Activated CD4-positive, alpha-beta memory T cell treated with anti-CD3 and anti-CD28 coated beads, Interleukin-2, amount 10 ng/mL, durations not matched to agents 7 days and 5 days (primary cell): ENCODE measurements at regions not wholly inside any gene's neighbourhood (a gene's known extent, or its start where the extent isn't known, plus 50 kb on each side); places are given as distances from the start of the nearest gene placed in this dataset.

Experiments used
- CTCF ChIA-PET: fragments of 350-600 bp; sonication (Branson Sonifier 250); formaldehyde crosslinking; loops from one replicate; lab custom pipeline; 2021; ENCODE audit warnings: antibody characterized with exemption, inconsistent platforms; lab: Charles Lee
- POLR2A ChIA-PET: fragments of 350-600 bp; sonication (Branson Sonifier 250); formaldehyde crosslinking; loops from one replicate; lab custom pipeline; 2021; ENCODE audit warnings: antibody characterized with exemption; lab: Charles Lee
- DNase-seq: peaks from one replicate; pipeline ENCODE4 v3.0.0-alpha.2; 2020
- H3K27ac Mint-ChIP-seq: one replicate; pipeline ENCODE4 v1.8.0; 2021; ENCODE audit warnings: mild to moderate bottlenecking, mixed read lengths
- H3K27me3 Mint-ChIP-seq: one replicate; pipeline ENCODE4 v1.8.0; 2021; ENCODE audit warnings: mixed read lengths
- H3K36me3 Mint-ChIP-seq: one replicate; pipeline ENCODE4 v1.8.0; 2021; ENCODE audit warnings: low read depth, mixed read lengths
- H3K4me1 Mint-ChIP-seq: one replicate; pipeline ENCODE4 v1.8.0; 2021; ENCODE audit warnings: mixed read lengths
- H3K4me3 Mint-ChIP-seq: one replicate; pipeline ENCODE4 v1.8.0; 2021; ENCODE audit warnings: mild to moderate bottlenecking, mixed read lengths
- H3K9me3 Mint-ChIP-seq: one replicate; pipeline ENCODE4 v1.8.0; 2021; ENCODE audit warnings: mixed read lengths

DNA sequence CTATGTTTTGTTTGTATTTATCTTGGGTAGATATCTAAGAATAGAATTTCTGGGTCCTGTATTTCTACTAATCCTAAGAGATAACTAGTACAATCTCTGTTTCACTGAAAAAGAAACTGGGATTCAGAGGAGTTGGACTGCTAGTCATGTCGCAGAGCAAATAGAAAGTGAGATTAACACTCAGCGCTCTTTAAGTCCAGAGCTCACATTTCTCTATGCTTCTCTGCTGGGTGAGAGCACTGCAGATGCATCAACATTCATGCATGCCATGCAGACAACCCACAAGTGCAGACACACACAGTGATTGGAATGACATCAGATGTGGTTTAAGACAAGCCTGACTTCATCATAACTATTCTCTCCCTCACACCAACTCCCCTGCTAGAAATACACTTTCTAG, 563.8 kb downstream of the TDRD15 start:
- Mint-ChIP-seq H3K27ac (no peak overlapping the region), H3K27me3 (no peaks in the 10 kb centered on the region), H3K4me3 (no peak overlapping the region), H3K4me1 (no peaks in the 10 kb centered on the region), H3K9me3 (peaks cover 2% of the 10 kb centered on the region), H3K36me3 (no peaks in the 10 kb centered on the region)
- ChIA-PET POLR2A (no interaction called here), CTCF (no interaction called here)
- DNase-seq: no peak

GRCh38 chr2:21690005-21690404, 566.2 kb downstream of the TDRD15 start:
- Mint-ChIP-seq H3K9me3 (no peaks in the 10 kb centered on the region), H3K27me3 (no peaks in the 10 kb centered on the region), H3K27ac (no peak overlapping the region), H3K36me3 (no peaks in the 10 kb centered on the region), H3K4me3 (no peak overlapping the region), H3K4me1 (no peaks in the 10 kb centered on the region)
- CTCF ChIA-PET: no interaction called here
- no peak for DNase-seq
- POLR2A ChIA-PET: no interaction called here

GRCh38 chr2:21693081-21693480, 569.3 kb downstream of the TDRD15 start:
- H3K27ac Mint-ChIP-seq: no peak overlapping the region
- ChIA-PET CTCF (no interaction called here), POLR2A (no interaction called here)
- no peak overlapping the region for H3K4me3 Mint-ChIP-seq
- peaks cover 2% of the 10 kb centered on the region for H3K9me3 Mint-ChIP-seq
- H3K4me1 Mint-ChIP-seq: no peaks in the 10 kb centered on the region
- H3K27me3 Mint-ChIP-seq: no peaks in the 10 kb centered on the region
- no peaks in the 10 kb centered on the region for H3K36me3 Mint-ChIP-seq
- DNase-seq: no peak

DNA sequence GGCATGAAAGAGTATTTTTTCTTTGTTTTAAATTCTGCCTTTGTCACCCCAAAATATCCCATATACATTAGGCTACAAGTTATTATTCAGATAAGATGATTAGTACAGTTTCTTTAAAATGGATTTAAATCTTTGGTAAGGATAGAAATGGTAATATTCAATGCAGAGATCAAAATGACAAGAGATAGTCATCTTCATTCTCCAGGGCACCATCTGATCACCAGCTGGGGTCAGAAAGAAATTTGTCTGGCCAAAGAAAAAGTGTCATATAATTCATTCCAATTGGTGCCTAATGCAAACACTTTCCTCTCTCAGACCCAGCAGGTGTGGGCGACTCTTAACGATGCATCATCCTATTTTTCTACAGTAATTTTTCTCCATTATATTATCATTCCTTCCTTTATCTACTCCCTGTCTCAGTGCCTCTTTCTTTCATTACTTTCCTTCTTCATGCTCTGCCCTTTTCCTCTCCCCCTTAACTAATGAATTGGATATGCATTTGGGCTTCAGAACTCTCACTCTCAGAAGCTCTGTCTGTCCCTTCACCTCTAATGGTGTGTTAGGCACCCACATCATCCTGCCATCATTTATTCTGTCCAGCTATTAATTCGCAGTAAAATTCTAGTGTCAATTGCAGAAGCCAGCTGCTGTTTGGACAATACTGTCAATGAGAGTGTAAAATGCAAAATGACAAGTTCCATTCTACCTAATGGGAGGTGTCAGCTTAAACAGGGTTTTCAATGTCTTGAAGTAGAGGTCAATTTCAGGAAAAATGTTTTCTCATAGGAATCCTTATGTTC, 570.5 kb downstream of the TDRD15 start:
- Mint-ChIP-seq H3K36me3 (no peaks in the 10 kb centered on the region), H3K27me3 (no peaks in the 10 kb centered on the region), H3K27ac (no peak overlapping the region), H3K9me3 (peaks cover 2% of the 10 kb centered on the region), H3K4me3 (no peak overlapping the region), H3K4me1 (no peaks in the 10 kb centered on the region)
- ChIA-PET POLR2A (no interaction called here), CTCF (no interaction called here)
- no peak for DNase-seq

DNA sequence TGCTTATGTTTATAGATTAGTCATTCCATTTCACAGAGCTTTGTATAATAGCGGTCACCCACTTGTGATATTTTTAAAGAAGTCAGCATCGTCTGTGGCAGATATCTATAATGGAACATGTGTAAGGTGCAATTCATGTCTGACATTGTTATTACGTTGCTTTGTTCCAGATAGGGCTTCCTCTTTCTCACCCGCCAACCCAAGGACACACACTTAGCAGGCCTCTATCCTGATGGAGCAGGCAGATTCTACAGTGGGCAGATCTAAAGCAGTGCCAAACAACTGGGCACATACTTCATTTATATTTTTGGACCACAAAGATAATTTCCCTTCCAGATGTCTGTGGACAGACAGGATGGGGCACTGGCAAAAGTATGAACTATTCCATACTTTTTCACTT, 573.1 kb downstream of the TDRD15 start:
- H3K4me1 Mint-ChIP-seq: no peaks in the 10 kb centered on the region

DNA sequence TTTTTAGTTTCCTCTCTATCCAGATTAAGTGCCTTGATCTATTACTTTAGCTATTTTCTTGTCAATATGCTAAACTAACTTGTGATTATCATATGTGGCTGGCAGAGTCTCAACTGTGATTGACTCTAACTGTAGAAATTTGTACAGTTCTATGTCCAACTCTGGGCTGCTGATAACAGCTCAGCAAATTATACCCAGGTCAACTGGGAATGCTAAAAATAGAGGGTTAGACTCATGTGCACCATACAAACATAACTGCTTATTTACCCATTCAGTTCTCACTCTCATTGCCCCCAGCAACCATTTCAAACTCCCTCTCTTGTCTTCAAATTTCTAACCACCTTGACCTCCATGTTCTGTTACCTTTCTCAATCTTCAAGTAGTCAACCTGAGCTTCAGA, 576.9 kb downstream of the TDRD15 start:
- Mint-ChIP-seq H3K36me3 (no peaks in the 10 kb centered on the region), H3K9me3 (peaks cover 2% of the 10 kb centered on the region), H3K4me3 (no peak overlapping the region), H3K27me3 (no peaks in the 10 kb centered on the region), H3K4me1 (no peaks in the 10 kb centered on the region), H3K27ac (no peak overlapping the region)
- ChIA-PET CTCF (no interaction called here), POLR2A (no interaction called here)
- DNase-seq: no peak

More for the DNA sequence above, 573.1 kb downstream of the TDRD15 start:
- Mint-ChIP-seq H3K9me3 (peaks cover 2% of the 10 kb centered on the region), H3K27me3 (no peaks in the 10 kb centered on the region), H3K27ac (no peak overlapping the region), H3K36me3 (no peaks in the 10 kb centered on the region), H3K4me3 (no peak overlapping the region)
- no peak for DNase-seq
- ChIA-PET CTCF (no interaction called here), POLR2A (no interaction called here)

- Mint-ChIP-seq H3K36me3 (no peaks in the 10 kb centered on the region), H3K9me3 (peaks cover 5% of the 10 kb centered on the region), H3K4me3 (no peak overlapping the region), H3K27ac (no peak overlapping the region), H3K4me1 (no peaks in the 10 kb centered on the region), H3K27me3 (no peaks in the 10 kb centered on the region)
- ChIA-PET POLR2A (no interaction called here), CTCF (no interaction called here)
- DNase-seq: no peak
Measured at GRCh38 chr2:21710031-21710430, 586.3 kb downstream of the TDRD15 start.

GRCh38 chr2:21710496-21710895, 586.7 kb downstream of the TDRD15 start:
- no peaks in the 10 kb centered on the region for H3K27me3 Mint-ChIP-seq
- H3K36me3 Mint-ChIP-seq: no peaks in the 10 kb centered on the region
- no peak for DNase-seq
- no peak overlapping the region for H3K27ac Mint-ChIP-seq
- H3K9me3 Mint-ChIP-seq: peaks cover 5% of the 10 kb centered on the region
- no peaks in the 10 kb centered on the region for H3K4me1 Mint-ChIP-seq
- no peak overlapping the region for H3K4me3 Mint-ChIP-seq
- CTCF ChIA-PET: no interaction called here
- POLR2A ChIA-PET: no interaction called here

DNA sequence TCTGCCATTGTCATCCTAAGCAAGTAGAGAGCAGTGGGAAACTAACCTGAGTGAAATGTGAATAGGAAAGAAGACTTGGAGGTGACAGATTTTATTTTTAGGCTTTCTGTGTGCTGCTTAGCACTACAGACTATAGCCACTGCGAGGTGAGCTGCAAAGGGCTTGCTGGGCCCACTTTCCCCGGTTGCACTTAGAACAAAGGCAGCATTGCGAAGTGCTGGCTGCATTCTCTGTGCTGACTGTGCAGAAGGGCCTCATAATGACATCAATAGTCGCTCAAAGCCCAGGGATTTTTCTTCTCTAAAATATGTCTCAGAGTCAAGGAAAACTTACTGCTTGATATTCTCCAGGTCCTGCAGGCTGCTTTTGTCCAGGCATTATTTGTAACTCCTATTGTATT, 592.1 kb downstream of the TDRD15 start:
- H3K27me3 Mint-ChIP-seq: no peaks in the 10 kb centered on the region
- no peaks in the 10 kb centered on the region for H3K4me1 Mint-ChIP-seq
- no peak overlapping the region for H3K4me3 Mint-ChIP-seq
- CTCF ChIA-PET: no interaction called here
- H3K27ac Mint-ChIP-seq: no peak overlapping the region
- no peaks in the 10 kb centered on the region for H3K36me3 Mint-ChIP-seq
- peaks cover 15% of the 10 kb centered on the region for H3K9me3 Mint-ChIP-seq
- POLR2A ChIA-PET: no interaction called here
- DNase-seq: no peak

- POLR2A ChIA-PET: no interaction called here
- Mint-ChIP-seq H3K27me3 (no peaks in the 10 kb centered on the region), H3K4me1 (no peaks in the 10 kb centered on the region), H3K27ac (no peak overlapping the region), H3K4me3 (no peak overlapping the region), H3K9me3 (peaks cover 10% of the 10 kb centered on the region), H3K36me3 (no peaks in the 10 kb centered on the region)
- DNase-seq: no peak
- CTCF ChIA-PET: no interaction called here
Measured at GRCh38 chr2:21727101-21727500, 603.3 kb downstream of the TDRD15 start.

- peaks cover 11% of the 10 kb centered on the region for H3K9me3 Mint-ChIP-seq
- CTCF ChIA-PET: no interaction called here
- POLR2A ChIA-PET: no interaction called here
- H3K36me3 Mint-ChIP-seq: no peaks in the 10 kb centered on the region
- no peaks in the 10 kb centered on the region for H3K27me3 Mint-ChIP-seq
- no peaks in the 10 kb centered on the region for H3K4me1 Mint-ChIP-seq
- H3K4me3 Mint-ChIP-seq: no peak overlapping the region
- no peak overlapping the region for H3K27ac Mint-ChIP-seq
- no peak for DNase-seq
Measured at GRCh38 chr2:21728133-21728532, 604.4 kb downstream of the TDRD15 start.

- Mint-ChIP-seq H3K9me3 (peaks cover 14% of the 10 kb centered on the region), H3K27me3 (no peaks in the 10 kb centered on the region), H3K4me1 (no peaks in the 10 kb centered on the region), H3K4me3 (no peak overlapping the region), H3K27ac (no peak overlapping the region), H3K36me3 (no peaks in the 10 kb centered on the region)
- DNase-seq: no peak
- ChIA-PET CTCF (no interaction called here), POLR2A (no interaction called here)
Measured at GRCh38 chr2:21730141-21730540, 606.4 kb downstream of the TDRD15 start.

DNA sequence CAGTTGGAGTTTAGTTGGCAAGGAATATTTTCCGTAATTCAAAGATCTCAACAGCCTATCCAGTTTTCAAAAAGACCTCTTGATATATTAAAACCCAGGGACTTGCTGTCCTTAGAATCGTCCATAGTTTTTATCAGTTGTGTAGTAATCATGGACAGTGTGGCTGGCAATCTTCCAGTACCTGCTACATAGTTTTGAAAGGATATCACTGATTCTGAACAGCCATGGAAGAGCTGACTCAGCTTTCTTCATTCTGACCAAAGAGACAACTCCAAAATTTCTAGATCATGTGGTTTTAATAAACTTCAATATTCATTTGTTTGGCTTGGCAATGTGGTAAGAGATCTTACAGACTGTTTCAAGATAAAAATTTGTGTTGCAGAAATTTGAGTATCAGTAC, 616.7 kb downstream of the TDRD15 start:
- DNase-seq: no peak
- H3K27me3 Mint-ChIP-seq: no peaks in the 10 kb centered on the region
- POLR2A ChIA-PET: no interaction called here
- H3K9me3 Mint-ChIP-seq: peaks cover 5% of the 10 kb centered on the region
- CTCF ChIA-PET: no interaction called here
- H3K4me1 Mint-ChIP-seq: no peaks in the 10 kb centered on the region
- no peak overlapping the region for H3K27ac Mint-ChIP-seq
- no peaks in the 10 kb centered on the region for H3K36me3 Mint-ChIP-seq
- H3K4me3 Mint-ChIP-seq: no peak overlapping the region

GRCh38 chr2:21746499-21746898, 622.7 kb downstream of the TDRD15 start:
- DNase-seq: no peak
- H3K4me1 Mint-ChIP-seq: no peaks in the 10 kb centered on the region
- H3K4me3 Mint-ChIP-seq: no peak overlapping the region
- no peaks in the 10 kb centered on the region for H3K36me3 Mint-ChIP-seq
- no peak overlapping the region for H3K27ac Mint-ChIP-seq
- CTCF ChIA-PET: no interaction called here
- H3K27me3 Mint-ChIP-seq: no peaks in the 10 kb centered on the region
- POLR2A ChIA-PET: no interaction called here
- peaks cover 11% of the 10 kb centered on the region for H3K9me3 Mint-ChIP-seq
